ENCODE measurements at regions not wholly inside any gene's neighbourhood (a gene's known extent, or its start where the extent isn't known, plus 50 kb on each side); places are given as distances from the start of the nearest gene placed in this dataset.
A peak's percentile ranks its signal among the peaks of the same experiment; 100 is the strongest.

DNA sequence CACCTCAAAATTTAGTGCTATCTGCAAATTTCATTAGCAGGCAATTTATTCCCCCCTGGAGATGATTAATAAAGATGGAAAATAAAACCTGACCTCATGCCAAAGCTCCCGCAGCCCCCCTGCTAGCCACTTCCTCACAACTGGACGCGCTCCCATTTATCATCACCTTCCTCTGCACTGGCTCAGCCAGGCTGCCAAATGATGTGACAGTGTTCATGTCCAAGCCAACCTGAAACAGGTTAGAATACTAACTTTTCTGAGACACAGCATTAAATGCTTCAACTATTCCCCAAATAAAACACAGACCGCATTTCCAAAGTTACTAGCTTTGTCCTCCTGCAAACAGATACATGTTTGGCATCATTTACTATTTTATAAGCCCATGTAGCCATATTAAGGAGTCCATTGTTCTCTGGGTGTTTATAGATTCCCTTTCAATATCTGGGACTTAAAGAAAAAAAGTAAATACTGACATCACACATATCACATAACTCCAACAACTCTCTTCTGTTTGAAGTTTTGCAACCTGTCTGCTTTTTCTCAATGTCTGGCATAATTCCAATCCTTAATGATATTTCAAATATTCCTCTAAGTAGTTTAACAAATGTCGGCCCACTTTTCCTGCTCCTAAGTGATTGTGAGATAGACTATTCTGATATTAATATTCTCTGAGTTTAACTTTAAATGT lies 829.7 kb upstream of the FAT3 start:
- DNase-seq (ENCODE audit: low read depth) = peak; percentile 48
- no peak overlapping the region for H3K4me3 ChIP-seq (ENCODE audit: low read length)
- TF ChIP-seq, protein P1, sequence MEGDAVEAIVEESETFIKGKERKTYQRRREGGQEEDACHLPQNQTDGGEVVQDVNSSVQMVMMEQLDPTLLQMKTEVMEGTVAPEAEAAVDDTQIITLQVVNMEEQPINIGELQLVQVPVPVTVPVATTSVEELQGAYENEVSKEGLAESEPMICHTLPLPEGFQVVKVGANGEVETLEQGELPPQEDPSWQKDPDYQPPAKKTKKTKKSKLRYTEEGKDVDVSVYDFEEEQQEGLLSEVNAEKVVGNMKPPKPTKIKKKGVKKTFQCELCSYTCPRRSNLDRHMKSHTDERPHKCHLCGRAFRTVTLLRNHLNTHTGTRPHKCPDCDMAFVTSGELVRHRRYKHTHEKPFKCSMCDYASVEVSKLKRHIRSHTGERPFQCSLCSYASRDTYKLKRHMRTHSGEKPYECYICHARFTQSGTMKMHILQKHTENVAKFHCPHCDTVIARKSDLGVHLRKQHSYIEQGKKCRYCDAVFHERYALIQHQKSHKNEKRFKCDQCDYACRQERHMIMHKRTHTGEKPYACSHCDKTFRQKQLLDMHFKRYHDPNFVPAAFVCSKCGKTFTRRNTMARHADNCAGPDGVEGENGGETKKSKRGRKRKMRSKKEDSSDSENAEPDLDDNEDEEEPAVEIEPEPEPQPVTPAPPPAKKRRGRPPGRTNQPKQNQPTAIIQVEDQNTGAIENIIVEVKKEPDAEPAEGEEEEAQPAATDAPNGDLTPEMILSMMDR (conservative IDR thresholded peaks at IDR 0.05; ENCODE audit: low read depth, low read length) = no peak

DNA sequence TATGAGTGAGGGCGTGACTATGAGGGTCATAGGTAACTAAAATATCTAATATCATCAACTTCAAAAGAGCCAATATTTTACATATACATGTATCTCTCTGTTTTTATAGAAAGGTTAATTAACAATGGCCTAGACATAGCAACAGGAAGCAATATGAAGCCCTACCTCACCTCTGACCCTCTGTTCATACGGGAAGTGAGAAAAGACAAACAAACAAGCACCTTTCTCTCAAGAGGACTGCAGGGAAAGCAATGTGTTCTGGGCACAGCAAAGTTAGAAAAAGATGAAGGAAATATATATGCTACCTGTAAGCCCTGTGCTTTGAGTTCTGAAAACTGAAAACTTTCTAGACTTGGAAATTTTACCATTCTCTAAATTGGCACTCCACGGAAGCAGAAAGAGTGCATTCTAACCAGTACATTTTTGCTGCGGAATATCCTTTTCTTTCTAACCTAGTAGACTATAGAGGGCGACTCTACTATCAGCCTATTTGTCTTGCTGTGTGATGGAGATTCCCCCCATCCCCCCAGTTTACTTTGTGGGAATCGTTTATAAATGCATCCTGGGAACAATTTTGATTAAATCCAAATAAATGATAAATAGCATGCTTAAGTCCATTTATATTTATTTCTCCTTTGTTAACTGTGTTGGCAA lies 830.4 kb upstream of the FAT3 start:
- no peak overlapping the region for H3K4me3 ChIP-seq (ENCODE audit: low read length)
- no peak for DNase-seq (ENCODE audit: low read depth)
- TF ChIP-seq, protein P1 (conservative IDR thresholded peaks at IDR 0.05; ENCODE audit: low read depth, low read length) = no peak

DNA sequence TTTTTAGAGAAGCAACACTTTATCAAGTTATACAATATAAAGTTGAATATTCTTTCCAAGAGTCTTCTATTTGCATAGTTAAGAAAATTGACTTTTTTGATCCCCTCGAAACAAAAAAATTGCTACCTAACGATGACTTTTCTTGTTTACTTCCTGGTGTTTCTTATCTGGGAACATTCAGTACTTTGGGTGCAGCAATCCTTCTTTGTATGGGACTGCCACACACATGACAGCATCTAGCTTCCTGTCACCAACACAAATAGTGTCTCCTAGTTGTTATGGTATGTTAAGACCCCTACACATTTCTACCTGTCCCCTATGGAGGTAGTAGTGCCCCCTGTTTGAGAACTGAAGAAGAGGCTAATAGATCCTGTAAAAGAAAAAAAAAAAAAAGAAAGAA lies 841.7 kb upstream of the FAT3 start:
- H3K4me3 ChIP-seq (ENCODE audit: low read length) = no peak overlapping the region
- TF ChIP-seq, protein P1 (conservative IDR thresholded peaks at IDR 0.05; ENCODE audit: low read depth, low read length) = no peak
- no peak for DNase-seq (ENCODE audit: low read depth)

DNA sequence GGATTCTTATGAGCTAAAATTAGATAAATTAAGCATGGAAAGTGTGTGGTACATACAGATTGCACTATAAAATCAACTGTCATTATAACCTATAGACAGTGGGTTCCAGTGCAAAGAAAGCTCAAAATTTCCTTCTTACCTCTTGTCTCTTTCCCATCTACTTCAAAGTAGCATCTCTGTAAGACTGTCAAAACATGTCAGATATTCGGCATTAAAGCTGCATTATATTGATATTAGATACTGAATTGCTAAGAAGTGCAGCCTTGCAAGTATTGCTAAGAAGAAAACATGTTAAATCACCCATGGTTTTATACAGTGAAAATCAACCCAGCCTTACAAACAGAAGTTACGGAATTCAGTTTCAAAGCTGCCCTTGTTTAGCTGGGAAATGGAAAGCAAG lies 849.8 kb upstream of the FAT3 start:
- H3K4me3 ChIP-seq (ENCODE audit: low read length) = no peak overlapping the region
- DNase-seq (ENCODE audit: low read depth) = no peak
- TF ChIP-seq, protein P1 (conservative IDR thresholded peaks at IDR 0.05; ENCODE audit: low read depth, low read length) = no peak

DNA sequence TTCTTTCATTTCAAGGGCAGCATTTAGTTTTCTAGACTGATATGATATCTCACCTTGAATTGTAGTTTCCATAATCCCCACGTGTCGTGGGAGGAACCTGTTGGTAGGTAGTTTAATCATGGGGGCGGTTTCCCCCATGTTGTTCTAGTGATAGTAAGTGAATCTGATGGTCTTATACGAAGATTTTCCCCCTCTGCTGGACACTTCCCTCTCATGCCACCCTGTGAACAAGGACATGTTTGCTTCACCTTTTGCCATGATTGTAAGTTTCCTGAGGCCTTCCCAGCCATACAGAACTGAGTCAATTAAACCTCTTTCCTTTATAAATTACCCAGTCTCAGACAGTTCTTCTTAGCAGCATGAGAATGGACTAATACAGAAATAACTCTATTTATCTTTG lies 851.1 kb upstream of the FAT3 start:
- TF ChIP-seq, protein P1 (conservative IDR thresholded peaks at IDR 0.05; ENCODE audit: low read depth, low read length) = peak; percentile 27
- DNase-seq (ENCODE audit: low read depth) = no peak
- no peak overlapping the region for H3K4me3 ChIP-seq (ENCODE audit: low read length)

DNA sequence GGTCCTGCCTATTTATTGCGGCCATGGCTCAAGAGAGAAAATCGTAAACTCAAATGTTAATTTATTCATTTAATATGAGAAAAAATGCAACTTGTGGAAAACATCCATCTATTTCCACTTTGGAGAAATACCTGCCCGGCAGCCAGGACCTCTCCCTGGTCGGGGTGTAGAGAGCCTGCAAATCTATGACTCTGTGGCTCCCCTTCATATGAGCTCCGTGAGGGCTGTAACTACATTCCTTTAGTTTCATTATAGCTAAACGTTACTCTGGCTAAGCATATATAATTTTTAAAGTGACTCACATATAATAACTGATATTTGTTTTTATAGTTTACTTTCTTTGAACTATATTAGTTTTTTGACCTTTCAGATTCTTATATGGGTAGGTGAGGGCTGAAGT lies 857.8 kb upstream of the FAT3 start:
- TF ChIP-seq, protein P1 (conservative IDR thresholded peaks at IDR 0.05; ENCODE audit: low read depth, low read length) = no peak
- H3K4me3 ChIP-seq (ENCODE audit: low read length) = no peak overlapping the region
- DNase-seq (ENCODE audit: low read depth) = no peak

Data from retinal pigment epithelial cell (primary cell).